ENCODE measurements at regions not wholly inside any gene's neighbourhood (a gene's known extent, or its start where the extent isn't known, plus 50 kb on each side); places are given as distances from the start of the nearest gene placed in this dataset.

DNA sequence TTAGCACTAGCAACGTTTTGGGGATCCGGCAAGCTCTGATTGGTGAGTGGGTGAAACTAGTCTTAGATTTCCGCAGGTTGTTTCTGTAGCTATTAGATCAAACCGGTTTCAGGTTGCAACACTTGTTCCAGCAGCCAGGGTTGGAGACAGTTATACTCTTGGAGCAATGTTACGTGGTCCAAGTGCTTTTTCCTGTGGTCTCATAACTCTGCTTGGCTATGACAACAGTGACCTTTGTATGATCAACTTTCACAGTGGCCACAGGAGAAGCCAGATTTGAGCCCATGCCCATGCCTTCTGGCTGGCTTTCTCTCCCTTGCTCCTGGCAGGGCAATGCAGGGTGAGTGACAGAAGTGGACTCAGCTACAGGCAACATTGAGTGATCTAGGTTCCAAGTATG lies 84.5 kb upstream of the TAF1B start:
- H3K79me2 ChIP-seq, result no peaks in the 10 kb centered on the region
- peaks cover 8% of the 10 kb centered on the region for H3K4me1 ChIP-seq
- no peak overlapping the region for H3K9ac ChIP-seq
- TF ChIP-seq, protein P1, sequence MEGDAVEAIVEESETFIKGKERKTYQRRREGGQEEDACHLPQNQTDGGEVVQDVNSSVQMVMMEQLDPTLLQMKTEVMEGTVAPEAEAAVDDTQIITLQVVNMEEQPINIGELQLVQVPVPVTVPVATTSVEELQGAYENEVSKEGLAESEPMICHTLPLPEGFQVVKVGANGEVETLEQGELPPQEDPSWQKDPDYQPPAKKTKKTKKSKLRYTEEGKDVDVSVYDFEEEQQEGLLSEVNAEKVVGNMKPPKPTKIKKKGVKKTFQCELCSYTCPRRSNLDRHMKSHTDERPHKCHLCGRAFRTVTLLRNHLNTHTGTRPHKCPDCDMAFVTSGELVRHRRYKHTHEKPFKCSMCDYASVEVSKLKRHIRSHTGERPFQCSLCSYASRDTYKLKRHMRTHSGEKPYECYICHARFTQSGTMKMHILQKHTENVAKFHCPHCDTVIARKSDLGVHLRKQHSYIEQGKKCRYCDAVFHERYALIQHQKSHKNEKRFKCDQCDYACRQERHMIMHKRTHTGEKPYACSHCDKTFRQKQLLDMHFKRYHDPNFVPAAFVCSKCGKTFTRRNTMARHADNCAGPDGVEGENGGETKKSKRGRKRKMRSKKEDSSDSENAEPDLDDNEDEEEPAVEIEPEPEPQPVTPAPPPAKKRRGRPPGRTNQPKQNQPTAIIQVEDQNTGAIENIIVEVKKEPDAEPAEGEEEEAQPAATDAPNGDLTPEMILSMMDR (IDR thresholded peaks at IDR 0.05), result no peak
- H3K27ac ChIP-seq, result no peak overlapping the region
- H3K36me3 ChIP-seq (ENCODE audit: control insufficient read depth, insufficient read depth, low read length), result no peaks in the 10 kb centered on the region
- H3K9me3 ChIP-seq (ENCODE audit: control insufficient read depth, low read length), result no peaks in the 10 kb centered on the region
- no peaks in the 10 kb centered on the region for H3K27me3 ChIP-seq (ENCODE audit: control insufficient read depth, insufficient read depth, low read length)
- no peak overlapping the region for H2AFZ ChIP-seq
- no peak overlapping the region for H3K4me3 ChIP-seq (ENCODE audit: low read depth, low read length)
- H3K4me2 ChIP-seq (ENCODE audit: low read length), result no peak overlapping the region

DNA sequence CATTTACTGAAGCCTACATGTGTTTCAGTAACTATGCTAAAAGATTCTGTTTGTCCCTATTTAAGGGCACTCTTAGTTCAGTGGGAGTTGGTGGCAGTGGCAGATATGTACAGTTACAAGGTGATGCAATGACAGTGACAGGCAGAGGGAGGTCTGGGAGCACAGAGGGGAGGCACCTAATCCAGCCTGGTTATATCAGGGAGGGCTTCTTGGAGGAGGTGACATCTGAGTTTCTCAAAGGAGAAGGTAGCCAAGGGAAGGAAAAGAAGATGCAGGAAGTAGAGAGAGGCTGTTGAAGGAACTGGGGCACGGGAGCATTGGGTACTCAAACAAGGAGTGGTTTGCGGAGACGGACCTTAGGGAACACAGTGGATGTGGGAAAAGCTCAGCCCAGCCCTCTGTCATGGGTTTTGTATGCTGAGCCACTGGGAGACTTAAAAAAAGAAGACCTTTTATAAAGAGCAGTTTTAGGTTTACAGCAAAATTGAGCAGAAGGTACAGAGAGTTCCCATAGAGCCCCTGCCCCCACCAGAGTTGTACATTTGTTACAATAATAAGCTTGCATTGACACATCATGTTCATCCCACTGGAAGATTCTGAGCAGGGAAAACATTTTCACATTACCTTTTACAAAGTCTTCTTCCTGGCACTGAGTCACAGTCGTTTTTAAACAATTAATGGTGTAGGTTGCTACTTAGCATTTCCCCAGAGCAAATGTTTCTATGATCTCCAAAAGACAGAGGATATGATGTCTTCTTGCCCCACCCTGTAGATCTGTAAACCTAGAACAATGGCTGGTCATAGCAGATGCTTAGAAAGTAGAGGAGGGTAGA lies 83.0 kb upstream of the TAF1B start:
- Histone ChIP-seq H3K4me2 (ENCODE audit: low read length) (no peak overlapping the region), H3K36me3 (ENCODE audit: control insufficient read depth, insufficient read depth, low read length) (no peaks in the 10 kb centered on the region), H3K4me3 (ENCODE audit: low read depth, low read length) (no peak overlapping the region), H2AFZ (no peak overlapping the region), H3K27me3 (ENCODE audit: control insufficient read depth, insufficient read depth, low read length) (no peaks in the 10 kb centered on the region), H3K79me2 (no peaks in the 10 kb centered on the region), H3K9me3 (ENCODE audit: control insufficient read depth, low read length) (no peaks in the 10 kb centered on the region), H3K4me1 (peaks cover 8% of the 10 kb centered on the region), H3K27ac (no peak overlapping the region), H3K9ac (no peak overlapping the region)
- TF ChIP-seq, protein P1 (IDR thresholded peaks at IDR 0.05), result no peak

DNA sequence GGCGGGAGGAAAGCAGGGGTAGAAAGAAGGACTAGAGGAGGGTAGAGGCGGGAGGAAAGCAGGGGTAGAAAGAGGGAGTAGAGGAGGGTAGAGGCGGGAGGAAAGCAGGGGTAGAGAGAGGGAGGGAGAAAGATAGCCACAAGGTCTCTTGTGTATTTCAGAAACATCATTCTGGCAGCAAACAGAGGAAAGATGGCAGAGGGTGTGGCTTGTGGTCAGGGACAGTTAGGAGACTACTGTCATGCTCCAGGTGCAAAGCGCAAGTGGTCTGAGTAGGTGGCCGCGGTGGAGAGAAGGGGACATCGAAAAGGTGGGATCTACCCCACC lies 82.4 kb upstream of the TAF1B start:
- no peak overlapping the region for H3K4me2 ChIP-seq (ENCODE audit: low read length)
- no peaks in the 10 kb centered on the region for H3K27me3 ChIP-seq (ENCODE audit: control insufficient read depth, insufficient read depth, low read length)
- H3K36me3 ChIP-seq (ENCODE audit: control insufficient read depth, insufficient read depth, low read length), result no peaks in the 10 kb centered on the region
- H3K9ac ChIP-seq, result no peak overlapping the region
- no peak overlapping the region for H3K4me3 ChIP-seq (ENCODE audit: low read depth, low read length)
- no peak overlapping the region for H3K27ac ChIP-seq
- no peaks in the 10 kb centered on the region for H3K79me2 ChIP-seq
- no peak overlapping the region for H2AFZ ChIP-seq
- TF ChIP-seq, protein P1 (IDR thresholded peaks at IDR 0.05), result no peak
- H3K4me1 ChIP-seq, result peaks cover 8% of the 10 kb centered on the region
- no peaks in the 10 kb centered on the region for H3K9me3 ChIP-seq (ENCODE audit: control insufficient read depth, low read length)

DNA sequence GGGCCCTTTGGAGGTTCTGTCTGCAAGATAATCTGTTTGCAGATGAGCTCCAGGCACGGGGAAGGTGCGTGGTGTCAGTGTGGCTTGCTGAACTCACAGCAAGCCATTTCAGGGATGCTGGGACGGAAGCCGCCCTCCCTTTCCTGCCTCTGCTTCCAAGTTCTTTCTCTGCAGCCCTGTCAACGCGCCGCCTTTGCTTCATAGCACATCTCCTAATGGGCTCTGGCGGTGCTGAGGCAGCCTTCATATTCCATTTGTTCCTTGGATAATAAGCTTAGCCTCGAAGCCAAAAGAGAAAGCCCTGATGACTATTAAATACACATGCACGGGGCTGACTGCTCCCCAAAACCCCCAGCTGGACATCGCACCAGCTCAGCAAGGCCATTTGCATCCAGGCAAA lies 81.7 kb upstream of the TAF1B start:
- Histone ChIP-seq H3K4me1 (peaks cover 8% of the 10 kb centered on the region), H3K9ac (no peak overlapping the region)

More for the DNA sequence above, 81.7 kb upstream of the TAF1B start:
- H3K79me2 ChIP-seq, result no peaks in the 10 kb centered on the region
- H3K36me3 ChIP-seq (ENCODE audit: control insufficient read depth, insufficient read depth, low read length), result no peaks in the 10 kb centered on the region
- no peak overlapping the region for H3K4me3 ChIP-seq (ENCODE audit: low read depth, low read length)
- no peak overlapping the region for H3K27ac ChIP-seq
- H3K4me2 ChIP-seq (ENCODE audit: low read length), result no peak overlapping the region
- no peaks in the 10 kb centered on the region for H3K27me3 ChIP-seq (ENCODE audit: control insufficient read depth, insufficient read depth, low read length)
- TF ChIP-seq, protein P1 (IDR thresholded peaks at IDR 0.05), result no peak
- no peaks in the 10 kb centered on the region for H3K9me3 ChIP-seq (ENCODE audit: control insufficient read depth, low read length)
- H2AFZ ChIP-seq, result no peak overlapping the region
